ENCODE measurements at regions not wholly inside any gene's neighbourhood (a gene's known extent, or its start where the extent isn't known, plus 50 kb on each side); places are given as distances from the start of the nearest gene placed in this dataset.
"Not testable (repeated sequence)": the region's sequence is repeated elsewhere in the genome, so short reads cannot be mapped to it uniquely, and the experiment has no call there.

DNA sequence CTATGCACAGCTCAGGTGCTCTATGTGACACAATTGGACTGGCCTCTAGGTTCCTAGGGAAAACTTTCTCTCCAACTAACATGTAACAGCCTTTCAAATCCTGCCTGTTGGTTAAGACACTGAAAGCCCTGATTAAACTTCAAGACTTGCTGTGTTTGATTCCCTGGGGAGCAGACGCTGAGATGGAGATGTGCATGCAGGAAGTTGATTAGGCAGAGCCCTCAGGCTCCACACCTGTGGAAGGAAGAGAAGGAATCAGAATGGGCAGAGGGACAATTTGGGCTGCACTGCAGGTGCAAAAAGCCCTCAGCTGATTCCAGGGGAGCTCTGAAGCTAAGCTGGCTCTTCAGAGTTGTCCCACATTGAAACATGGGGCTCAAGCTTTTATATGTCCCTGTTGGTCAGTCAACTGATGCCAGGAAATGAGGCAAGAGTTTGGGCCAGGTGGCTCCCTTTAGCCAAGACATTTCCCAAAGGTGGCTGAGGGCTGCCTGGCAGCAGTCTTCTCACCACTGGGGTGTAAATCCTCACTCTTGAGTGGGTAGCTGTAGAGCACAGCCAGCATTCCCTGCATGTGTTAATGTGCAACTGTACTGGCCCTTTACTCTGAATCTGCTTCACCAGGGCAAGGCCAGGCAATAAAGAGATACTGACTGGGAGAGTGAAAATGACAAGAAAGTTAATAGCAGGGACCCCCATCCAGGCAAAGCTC is 199.5 kb upstream of the DDX18 start:
- Histone ChIP-seq H3K27me3 (replicated peaks; ENCODE audit: insufficient read depth) (no peaks in the 10 kb centered on the region), H3K36me3 (no peaks in the 10 kb centered on the region)
- TF ChIP-seq, protein P1, sequence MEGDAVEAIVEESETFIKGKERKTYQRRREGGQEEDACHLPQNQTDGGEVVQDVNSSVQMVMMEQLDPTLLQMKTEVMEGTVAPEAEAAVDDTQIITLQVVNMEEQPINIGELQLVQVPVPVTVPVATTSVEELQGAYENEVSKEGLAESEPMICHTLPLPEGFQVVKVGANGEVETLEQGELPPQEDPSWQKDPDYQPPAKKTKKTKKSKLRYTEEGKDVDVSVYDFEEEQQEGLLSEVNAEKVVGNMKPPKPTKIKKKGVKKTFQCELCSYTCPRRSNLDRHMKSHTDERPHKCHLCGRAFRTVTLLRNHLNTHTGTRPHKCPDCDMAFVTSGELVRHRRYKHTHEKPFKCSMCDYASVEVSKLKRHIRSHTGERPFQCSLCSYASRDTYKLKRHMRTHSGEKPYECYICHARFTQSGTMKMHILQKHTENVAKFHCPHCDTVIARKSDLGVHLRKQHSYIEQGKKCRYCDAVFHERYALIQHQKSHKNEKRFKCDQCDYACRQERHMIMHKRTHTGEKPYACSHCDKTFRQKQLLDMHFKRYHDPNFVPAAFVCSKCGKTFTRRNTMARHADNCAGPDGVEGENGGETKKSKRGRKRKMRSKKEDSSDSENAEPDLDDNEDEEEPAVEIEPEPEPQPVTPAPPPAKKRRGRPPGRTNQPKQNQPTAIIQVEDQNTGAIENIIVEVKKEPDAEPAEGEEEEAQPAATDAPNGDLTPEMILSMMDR (IDR thresholded peaks at IDR 0.05), result no peak

DNA sequence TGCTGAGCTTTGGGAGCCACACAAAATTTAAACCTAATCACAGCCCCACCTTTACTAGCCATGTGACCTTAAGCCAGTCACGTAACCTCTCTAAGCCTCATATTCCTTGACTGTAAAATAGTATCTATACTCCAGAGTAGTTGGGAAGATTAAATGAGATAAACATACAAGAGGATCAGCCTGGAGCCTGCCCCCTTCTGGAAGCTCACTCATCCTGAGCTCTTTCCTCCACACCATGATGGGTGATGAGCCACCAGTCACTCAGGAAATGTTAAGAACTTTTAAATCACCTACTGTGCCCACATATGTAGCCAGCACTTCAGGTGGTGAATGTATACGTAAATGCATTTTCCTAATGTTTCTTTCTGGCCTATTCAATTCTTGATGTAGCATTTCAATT is 195.9 kb upstream of the DDX18 start:
- H3K27me3 ChIP-seq (replicated peaks; ENCODE audit: insufficient read depth), result no peaks in the 10 kb centered on the region
- H3K4me3 ChIP-seq, result no peak overlapping the region
- H3K27ac ChIP-seq, result no peak overlapping the region
- no peaks in the 10 kb centered on the region for H3K36me3 ChIP-seq
- no peaks in the 10 kb centered on the region for H3K9me3 ChIP-seq
- no peak for ATAC-seq (ENCODE audit: insufficient number of reproducible peaks, low FRiP score, low read depth)
- TF ChIP-seq, protein P1 (IDR thresholded peaks at IDR 0.05), result no peak
- no peaks in the 10 kb centered on the region for H3K4me1 ChIP-seq (ENCODE audit: control insufficient read depth in 1 of 2, low read depth in 2 of 2)
- no peak for DNase-seq (ENCODE audit: low spot score)

More for the DNA sequence above, 199.5 kb upstream of the DDX18 start:
- DNase-seq (ENCODE audit: low spot score), result no peak
- Histone ChIP-seq H3K4me3 (no peak overlapping the region), H3K27ac (no peak overlapping the region), H3K9me3 (no peaks in the 10 kb centered on the region), H3K4me1 (ENCODE audit: control insufficient read depth in 1 of 2, low read depth in 2 of 2) (no peaks in the 10 kb centered on the region)
- no peak for ATAC-seq (ENCODE audit: insufficient number of reproducible peaks, low FRiP score, low read depth)

DNA sequence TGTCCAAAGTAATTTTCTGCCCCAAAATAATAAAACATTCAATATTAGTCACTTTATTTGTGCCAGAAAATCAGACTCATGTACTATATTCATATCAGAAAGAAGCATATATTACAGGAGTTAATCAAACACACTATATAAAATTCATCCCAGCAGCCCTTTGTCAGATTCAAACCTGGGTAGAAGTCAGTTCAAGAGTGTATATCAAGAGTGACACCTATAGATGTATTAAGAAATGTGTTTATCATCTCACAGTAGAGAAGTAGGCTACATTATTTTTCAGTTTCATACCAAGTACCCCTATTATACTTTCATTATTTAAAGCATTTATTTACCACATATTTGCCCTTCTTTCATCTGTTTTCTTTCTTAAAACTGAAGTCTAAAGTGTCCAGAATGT is 193.2 kb upstream of the DDX18 start:
- H3K9me3 ChIP-seq, result no peaks in the 10 kb centered on the region
- ATAC-seq (ENCODE audit: insufficient number of reproducible peaks, low FRiP score, low read depth), result no peak
- no peaks in the 10 kb centered on the region for H3K36me3 ChIP-seq
- H3K27me3 ChIP-seq (replicated peaks; ENCODE audit: insufficient read depth), result no peaks in the 10 kb centered on the region
- DNase-seq (ENCODE audit: low spot score), result no peak
- TF ChIP-seq, protein P1 (IDR thresholded peaks at IDR 0.05), result no peak
- H3K4me3 ChIP-seq, result no peak overlapping the region
- no peaks in the 10 kb centered on the region for H3K4me1 ChIP-seq (ENCODE audit: control insufficient read depth in 1 of 2, low read depth in 2 of 2)
- H3K27ac ChIP-seq, result no peak overlapping the region

DNA sequence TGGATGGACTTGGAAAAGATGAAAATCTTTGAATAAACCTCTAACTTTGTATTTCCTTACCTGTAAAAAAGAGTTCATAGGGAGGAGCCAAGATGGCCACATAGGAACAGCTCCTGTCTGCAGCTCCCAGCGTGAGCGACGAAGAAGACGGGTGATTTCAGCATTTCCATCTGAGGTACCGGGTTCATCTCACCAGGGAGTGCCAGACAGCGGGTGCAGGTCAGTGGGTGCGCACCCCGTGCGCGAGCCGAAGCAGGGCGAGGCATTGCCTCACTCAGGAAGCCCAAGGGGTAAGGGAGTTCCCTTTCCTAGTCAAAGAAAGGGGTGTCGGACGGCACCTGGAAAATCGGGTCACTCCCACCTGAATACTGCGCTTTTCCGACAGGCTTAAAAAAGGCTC is 191.3 kb upstream of the DDX18 start:
- not testable (repeated sequence) for H3K9me3 ChIP-seq; H3K27ac ChIP-seq; DNase-seq (ENCODE audit: low spot score); H3K27me3 ChIP-seq (replicated peaks; ENCODE audit: insufficient read depth); H3K4me3 ChIP-seq; ATAC-seq (ENCODE audit: insufficient number of reproducible peaks, low FRiP score, low read depth); H3K36me3 ChIP-seq; H3K4me1 ChIP-seq (ENCODE audit: control insufficient read depth in 1 of 2, low read depth in 2 of 2)

DNA sequence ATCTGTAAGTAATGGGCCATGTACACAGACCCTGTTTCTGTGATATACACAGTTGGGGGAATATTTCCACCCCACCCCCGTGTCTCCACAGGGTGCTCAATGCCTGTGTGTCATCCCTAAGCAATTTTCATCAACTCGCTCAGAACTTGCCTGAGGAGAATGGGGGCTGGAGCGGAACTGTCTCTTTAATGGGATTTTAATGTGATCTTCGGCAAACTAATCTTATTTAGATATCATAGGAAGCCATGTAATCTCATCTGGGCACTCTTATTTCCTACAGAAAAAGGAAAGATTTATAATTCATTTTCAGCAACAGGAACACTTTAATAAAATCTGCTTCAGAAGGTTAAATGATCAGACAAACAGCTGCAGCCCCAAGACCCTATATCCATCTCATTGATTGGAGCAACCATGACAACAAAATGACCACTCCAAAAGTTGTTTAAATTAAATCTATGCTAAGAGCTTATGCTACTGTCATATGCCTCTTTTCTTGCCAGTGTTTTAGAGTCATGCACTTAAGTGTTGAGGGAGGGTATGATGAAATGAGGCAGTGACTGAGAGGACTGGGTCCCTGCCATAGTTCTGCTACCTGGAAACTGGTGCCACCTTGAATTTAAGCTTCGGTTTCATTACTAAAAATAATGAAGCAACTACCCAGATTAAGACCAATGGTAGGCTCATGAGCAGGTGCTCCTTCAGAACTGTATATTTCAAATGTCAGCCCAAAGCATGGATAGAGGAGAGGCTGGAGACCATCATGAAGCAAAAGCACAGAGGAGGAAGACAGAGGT is 183.1 kb upstream of the DDX18 start:
- ATAC-seq (ENCODE audit: insufficient number of reproducible peaks, low FRiP score, low read depth) (no peak), DNase-seq (ENCODE audit: low spot score) (no peak)
- H3K9me3 ChIP-seq, result no peaks in the 10 kb centered on the region
- H3K36me3 ChIP-seq, result no peaks in the 10 kb centered on the region
- H3K27me3 ChIP-seq (replicated peaks; ENCODE audit: insufficient read depth), result no peaks in the 10 kb centered on the region
- H3K27ac ChIP-seq, result no peak overlapping the region
- TF ChIP-seq, protein P1 (IDR thresholded peaks at IDR 0.05), result no peak
- no peak overlapping the region for H3K4me3 ChIP-seq
- no peaks in the 10 kb centered on the region for H3K4me1 ChIP-seq (ENCODE audit: control insufficient read depth in 1 of 2, low read depth in 2 of 2)
